H9 (cell line): ENCODE measurements at regions not wholly inside any gene's neighbourhood (a gene's known extent, or its start where the extent isn't known, plus 50 kb on each side); places are given as distances from the start of the nearest gene placed in this dataset.

Experiments
- DNase-seq: peaks from one replicate; pipeline ENCODE4 v3.0.0-alpha.2; 2017
- H2AFZ ChIP-seq: one replicate; pipeline ENCODE4 v1.6.1; 2013; ENCODE audit warnings: mild to moderate bottlenecking, low read length, control low read depth, moderate library complexity
- H2AK5ac ChIP-seq: 2 replicates; pipeline ENCODE4 v1.6.1; 2013; ENCODE audit warnings: low read length, control low read depth, mixed read lengths; ENCODE audit not compliant: insufficient read length
- H2BK120ac ChIP-seq: one replicate; pipeline ENCODE4 v1.6.1; 2013; ENCODE audit warnings: low read depth, mild to moderate bottlenecking, low read length, control low read depth, inconsistent platforms; ENCODE audit not compliant: poor library complexity, severe bottlenecking
- H2BK12ac ChIP-seq: 2 replicates; pipeline ENCODE4 v1.6.1; 2013; ENCODE audit warnings: low read length, control low read depth, mixed read lengths, low read depth; ENCODE audit not compliant: insufficient read length
- H2BK15ac ChIP-seq: 2 replicates; pipeline ENCODE4 v1.6.1; 2013; ENCODE audit warnings: low read depth, low read length, control low read depth
- H2BK20ac ChIP-seq: one replicate; pipeline ENCODE4 v1.6.1; 2013; ENCODE audit warnings: low read depth, mild to moderate bottlenecking, low read length, control low read depth, inconsistent platforms; ENCODE audit not compliant: poor library complexity, severe bottlenecking
- H2BK5ac ChIP-seq: 2 replicates; pipeline ENCODE4 v1.6.1; 2013; ENCODE audit warnings: low read length, control low read depth, mixed read lengths; ENCODE audit not compliant: insufficient read length
- H3K14ac ChIP-seq: 2 replicates; pipeline ENCODE4 v1.6.1; 2013; ENCODE audit warnings: low read length, control low read depth; ENCODE audit not compliant: insufficient read depth
- H3K18ac ChIP-seq: 2 replicates; pipeline ENCODE4 v1.6.1; 2013; ENCODE audit warnings: low read depth, mild to moderate bottlenecking, mixed read lengths, low read length, control low read depth; ENCODE audit not compliant: insufficient read length
- H3K23ac ChIP-seq: 2 replicates; pipeline ENCODE4 v1.6.1; 2013; ENCODE audit warnings: low read length, control low read depth, mixed read lengths, low read depth; ENCODE audit not compliant: insufficient read length
- H3K23me2 ChIP-seq: 2 replicates; pipeline ENCODE4 v1.6.1; 2013; ENCODE audit warnings: low read depth, mild to moderate bottlenecking, mixed read lengths, low read length, control low read depth; ENCODE audit not compliant: insufficient read length, poor library complexity, severe bottlenecking
- H3K27ac ChIP-seq: 2 replicates; pipeline ENCODE4 v1.5.1; 2013; ENCODE audit warnings: low read length, control low read depth, mixed read lengths, low read depth; ENCODE audit not compliant: insufficient read length
- H3K27me3 ChIP-seq: 2 replicates; pipeline ENCODE4 v1.6.1; 2013; ENCODE audit warnings: low read length, control low read depth, inconsistent platforms; ENCODE audit not compliant: insufficient read depth
- H3K4ac ChIP-seq: 2 replicates; pipeline ENCODE4 v1.6.1; 2013; ENCODE audit warnings: low read depth, mild to moderate bottlenecking, control low read depth, inconsistent platforms, low read length, moderate library complexity
- H3K4me1 ChIP-seq: 2 replicates; pipeline ENCODE4 v1.6.1; 2013; ENCODE audit warnings: low read length, control low read depth, inconsistent platforms; ENCODE audit not compliant: insufficient read depth
- H3K4me2 ChIP-seq: 2 replicates; pipeline ENCODE4 v1.6.1; 2013; ENCODE audit warnings: low read length, control low read depth, mixed read lengths; ENCODE audit not compliant: insufficient read length, insufficient read depth
- H3K56ac ChIP-seq: 2 replicates; pipeline ENCODE4 v1.6.1; 2013; ENCODE audit warnings: low read depth, mild to moderate bottlenecking, mixed read lengths, low read length, control low read depth; ENCODE audit not compliant: insufficient read length
- H3K79me1 ChIP-seq: 2 replicates; pipeline ENCODE4 v1.6.1; 2013; ENCODE audit warnings: low read depth, mild to moderate bottlenecking, moderate library complexity, low read length, control low read depth, inconsistent platforms; ENCODE audit not compliant: insufficient read depth, poor library complexity, severe bottlenecking
- H3K79me2 ChIP-seq: 2 replicates; pipeline ENCODE4 v1.6.1; 2013; ENCODE audit warnings: low read length, control low read depth, inconsistent platforms; ENCODE audit not compliant: insufficient read depth
- H3K9ac ChIP-seq: 2 replicates; pipeline ENCODE4 v1.6.1; 2013; ENCODE audit warnings: low read length, control low read depth, mixed read lengths; ENCODE audit not compliant: insufficient read length; ENCODE audit errors: extremely low read depth
- H3K9me3 ChIP-seq: one replicate; pipeline ENCODE4 v1.6.1; 2013; ENCODE audit warnings: low read depth, low read length, inconsistent platforms; ENCODE audit not compliant: control insufficient read depth
- H3T11ph ChIP-seq: one replicate; pipeline ENCODE4 v1.6.1; 2013; ENCODE audit warnings: mild to moderate bottlenecking, low read length, control low read depth, inconsistent platforms
- H4K20me1 ChIP-seq: one replicate; pipeline ENCODE4 v1.6.1; 2013; ENCODE audit not compliant: control insufficient read depth, insufficient read length, insufficient read depth
- H4K5ac ChIP-seq: 2 replicates; pipeline ENCODE4 v1.6.1; 2013; ENCODE audit warnings: low read depth, mild to moderate bottlenecking, mixed read lengths, low read length, control low read depth; ENCODE audit not compliant: insufficient read length
- H4K8ac ChIP-seq: replicated peaks from 2 replicates; pipeline ENCODE4 v1.6.1; 2013; ENCODE audit warnings: low read length, control low read depth, mixed read lengths, low read depth; ENCODE audit not compliant: insufficient read length
- H4K91ac ChIP-seq: 2 replicates; pipeline ENCODE4 v1.6.1; 2013; ENCODE audit warnings: low read depth, mild to moderate bottlenecking, moderate library complexity, mixed read lengths, low read length, control low read depth; ENCODE audit not compliant: insufficient read length
- H3K27ac Mint-ChIP-seq, 3 experiments: 2 replicates in 2 of 3; 3 replicates in 1 of 3; pipeline ENCODE4 v1.8.0; 2020 to 2021; ENCODE audit warnings: mixed read lengths in 3 of 3, mild to moderate bottlenecking in 1 of 3, moderate library complexity in 1 of 3
- H3K27me3 Mint-ChIP-seq: 2 replicates; pipeline ENCODE4 v1.8.0; 2021; ENCODE audit warnings: low read depth, mild to moderate bottlenecking, moderate library complexity, mixed read lengths
- H3K36me3 Mint-ChIP-seq, 3 experiments: 2 replicates in 2 of 3; 3 replicates in 1 of 3; pipeline ENCODE4 v1.8.0; 2020 to 2021; ENCODE audit warnings: low read depth in 3 of 3, mixed read lengths in 3 of 3; ENCODE audit not compliant: insufficient read depth in 1 of 3
- H3K4me1 Mint-ChIP-seq, 2 experiments: 2 replicates each; pipeline ENCODE4 v1.8.0; 2020; ENCODE audit warnings: mixed read lengths in 2 of 2
- H3K4me3 Mint-ChIP-seq, 2 experiments: 2 replicates in 1 of 2; 3 replicates in 1 of 2; pipeline ENCODE4 v1.8.0; 2020 to 2021; ENCODE audit warnings: mild to moderate bottlenecking in 2 of 2, mixed read lengths in 2 of 2, moderate library complexity in 1 of 2
- H3K9me3 Mint-ChIP-seq, 2 experiments: 2 replicates in 1 of 2; 3 replicates in 1 of 2; pipeline ENCODE4 v1.8.0; 2020; ENCODE audit warnings: mild to moderate bottlenecking in 2 of 2, mixed read lengths in 2 of 2, moderate library complexity in 1 of 2
- WGBS: extraction: QIAGEN DNeasy Blood & Tissue Kit; methylation state at CpG from one replicate; pipeline ENCODE4 v1.1.7; 2013; ENCODE audit warnings: missing lambda C conversion rate, low lambda C conversion rate, mixed read lengths; ENCODE audit not compliant: insufficient read length; ENCODE audit errors: extremely low coverage; 5-methylcytosine and 5-hydroxymethylcytosine counted together
- TF ChIP-seq, protein P1 (sequence below): fragments of 200-600 bp; sonication (generic); conservative IDR thresholded peaks from 3 replicates; pipeline ENCODE4 v1.8.0; 2021; ENCODE audit warnings: antibody characterized with exemption, mild to moderate bottlenecking

DNA sequence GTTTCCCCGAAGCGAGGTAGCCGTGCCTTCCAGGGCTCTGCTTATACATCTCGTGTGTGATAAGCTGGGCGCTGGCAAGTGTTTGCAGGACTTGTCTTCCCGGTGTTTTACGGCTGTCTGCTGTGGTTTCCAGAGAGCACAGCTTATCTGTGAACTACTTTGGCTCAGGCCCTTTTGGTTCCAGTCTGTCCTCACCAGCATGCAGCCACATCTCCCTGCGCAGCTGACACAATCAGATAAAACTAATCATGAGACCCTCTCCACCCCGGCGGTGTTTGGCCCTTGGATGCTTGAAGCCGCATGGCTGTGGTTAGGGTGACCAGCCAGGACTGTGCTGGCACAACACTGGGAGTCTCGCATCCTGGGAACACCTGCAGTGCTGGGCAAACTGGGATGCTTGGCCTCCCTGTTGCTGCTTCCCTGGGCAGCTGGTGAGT lies 241.8 kb upstream of the FOXQ1 start:
- no peak overlapping the region for H3K56ac ChIP-seq
- no peaks in the 10 kb centered on the region for H3K36me3 Mint-ChIP-seq
- no peaks in the 10 kb centered on the region for H4K20me1 ChIP-seq
- no peak overlapping the region for H4K8ac ChIP-seq
- peaks cover under 1% of the 10 kb centered on the region for H3K27me3 Mint-ChIP-seq
- TF ChIP-seq, protein P1, sequence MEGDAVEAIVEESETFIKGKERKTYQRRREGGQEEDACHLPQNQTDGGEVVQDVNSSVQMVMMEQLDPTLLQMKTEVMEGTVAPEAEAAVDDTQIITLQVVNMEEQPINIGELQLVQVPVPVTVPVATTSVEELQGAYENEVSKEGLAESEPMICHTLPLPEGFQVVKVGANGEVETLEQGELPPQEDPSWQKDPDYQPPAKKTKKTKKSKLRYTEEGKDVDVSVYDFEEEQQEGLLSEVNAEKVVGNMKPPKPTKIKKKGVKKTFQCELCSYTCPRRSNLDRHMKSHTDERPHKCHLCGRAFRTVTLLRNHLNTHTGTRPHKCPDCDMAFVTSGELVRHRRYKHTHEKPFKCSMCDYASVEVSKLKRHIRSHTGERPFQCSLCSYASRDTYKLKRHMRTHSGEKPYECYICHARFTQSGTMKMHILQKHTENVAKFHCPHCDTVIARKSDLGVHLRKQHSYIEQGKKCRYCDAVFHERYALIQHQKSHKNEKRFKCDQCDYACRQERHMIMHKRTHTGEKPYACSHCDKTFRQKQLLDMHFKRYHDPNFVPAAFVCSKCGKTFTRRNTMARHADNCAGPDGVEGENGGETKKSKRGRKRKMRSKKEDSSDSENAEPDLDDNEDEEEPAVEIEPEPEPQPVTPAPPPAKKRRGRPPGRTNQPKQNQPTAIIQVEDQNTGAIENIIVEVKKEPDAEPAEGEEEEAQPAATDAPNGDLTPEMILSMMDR = no peak
- no peaks in the 10 kb centered on the region for H3K4me1 Mint-ChIP-seq
- H3K9ac ChIP-seq = no peak overlapping the region
- H2BK15ac ChIP-seq = no peak overlapping the region
- H3K4me2 ChIP-seq = no peak overlapping the region
- H3K9me3 Mint-ChIP-seq = no peaks in the 10 kb centered on the region
- H3K23ac ChIP-seq = no peak overlapping the region
- no peak overlapping the region for H3K27ac ChIP-seq
- no peak overlapping the region for H3K18ac ChIP-seq
- no peaks in the 10 kb centered on the region for H3K27me3 ChIP-seq
- H2BK5ac ChIP-seq = no peak overlapping the region
- no peak overlapping the region for H2BK12ac ChIP-seq
- no peak overlapping the region for H3K14ac ChIP-seq
- no peak overlapping the region for H4K5ac ChIP-seq
- no peak overlapping the region for H3K4me3 Mint-ChIP-seq
- no peak overlapping the region for H2AFZ ChIP-seq
- H3K4ac ChIP-seq = no peak overlapping the region
- no peak overlapping the region for H2AK5ac ChIP-seq
- H3K27ac Mint-ChIP-seq = peak overlapping the region in 1 of 3 experiments; percentile 48; a peak in 1 of 7 replicates
- no CpG with 5 or more reads among the region's 12 CpGs for WGBS
- H4K91ac ChIP-seq = no peak overlapping the region
- H3K4me1 ChIP-seq = no peaks in the 10 kb centered on the region
- no peak overlapping the region for H2BK120ac ChIP-seq
- H3K79me1 ChIP-seq = no peaks in the 10 kb centered on the region
- no peaks in the 10 kb centered on the region for H3K9me3 ChIP-seq
- no peak overlapping the region for H2BK20ac ChIP-seq
- H3T11ph ChIP-seq = no peak overlapping the region
- H3K79me2 ChIP-seq = no peaks in the 10 kb centered on the region
- no peaks in the 10 kb centered on the region for H3K23me2 ChIP-seq
- DNase-seq = no peak
